Tibial nerve (tissue), 4 donors: ENCODE measurements at regions not wholly inside any gene's neighbourhood (a gene's known extent, or its start where the extent isn't known, plus 50 kb on each side); places are given as distances from the start of the nearest gene placed in this dataset. TPM values are rescaled to one million over a fixed set of nuclear protein-coding genes. Genes with fewer than 3 reads are reported as not detected.
A peak's percentile ranks its signal among the peaks of the same experiment; 100 is the strongest.

ENCODE experiments used
- DNase-seq, 2 donors: peaks; one replicate each; pipeline ENCODE4 v3.0.0-alpha.2; 2019; ENCODE audit warnings: low spot score in 2 of 2
- H3K27ac ChIP-seq, 4 donors: fragments of 200-600 bp; sonication (generic) in 3 of 4; one replicate each; pipeline ENCODE4 v1.5.1; 2017 to 2019; ENCODE audit warnings: mild to moderate bottlenecking in 1 of 4
- H3K27me3 ChIP-seq, 2 donors: fragments of 200-600 bp; sonication (generic) in 1 of 2; one replicate each; pipeline versions ENCODE4 v1.5.1 to v1.6.0; 2017 to 2019
- H3K36me3 ChIP-seq, 3 donors: fragments of 200-600 bp; sonication (generic); one replicate each; pipeline ENCODE4 v1.5.1; 2018 to 2019
- H3K4me1 ChIP-seq, 4 donors: fragments of 200-600 bp; sonication (generic) in 3 of 4; one replicate each; pipeline ENCODE4 v1.5.1; 2017 to 2019
- H3K4me3 ChIP-seq, 4 donors: fragments of 200-600 bp; sonication (generic) in 3 of 4; one replicate each; pipeline ENCODE4 v1.5.1; 2017 to 2019; ENCODE audit warnings: mild to moderate bottlenecking in 1 of 4, moderate library complexity in 1 of 4
- H3K9me3 ChIP-seq, 4 donors: fragments of 200-600 bp; sonication (generic) in 3 of 4; one replicate each; pipeline ENCODE4 v1.5.1; 2017 to 2019
- CTCF ChIP-seq, 5 experiments: fragments of 200-600 bp in 3 of 5; fragments of 450-650 bp in 2 of 5; sonication (generic) in 3 of 5; IDR thresholded peaks; one replicate each; pipeline ENCODE4 v1.5.1; 2016 to 2019; ENCODE audit warnings: antibody characterized with exemption in 5 of 5, mild to moderate bottlenecking in 3 of 5, moderate library complexity in 2 of 5
- EP300 ChIP-seq, 2 donors: sonication (generic); formaldehyde crosslinking; IDR thresholded peaks; one replicate each; pipeline ENCODE4 v1.6.1; 2017; ENCODE audit warnings: antibody characterized with exemption in 2 of 2, mild to moderate bottlenecking in 1 of 2
- WGBS, 2 donors: methylation state at CpG; one replicate each; pipeline ENCODE4 v1.1.5; 2018; 5-methylcytosine and 5-hydroxymethylcytosine counted together
- small RNA-seq: library from RNA; depleted of rRNA; stranded (forward); fragments of <200 nt; gene quantifications from one replicate; pipeline ENCODE3, GENCODE V24; 2016

- Histone ChIP-seq H3K36me3 (no peaks in the 10 kb centered on the region), H3K9me3 (no peaks in the 10 kb centered on the region), H3K27ac (peak overlapping the region in 2 of 4 donors; percentile 70 to 71), H3K27me3 (no peaks in the 10 kb centered on the region), H3K4me1 (peaks cover 0 to 16% (median 0%) of the 10 kb centered on the region in 4 donors), H3K4me3 (no peak overlapping the region)
- WGBS, 2 donors = 22 to 27% methylated on average over 2 of the region's 2 CpGs
- TF ChIP-seq EP300 (IDR thresholded peaks at IDR 0.05) = peak in 1 of 2 donors; percentile 55
- TF ChIP-seq CTCF (IDR thresholded peaks at IDR 0.05) = no peak
- peak in 1 of 2 donors; percentile 50 for DNase-seq
Observed at GRCh38 chr14:65361920-65362319, 50.6 kb upstream of the FUT8 start.

Small RNAs in the stretch of these regions (small RNA-seq; reads per million reads assigned to genes)
- gene AL355076.1 = not detected
- 1.4 reads per million, percentile 41 among the genes with 10 or more reads in this experiment for gene MIR4708
